ENCODE measurements at regions not wholly inside any gene's neighbourhood (a gene's known extent, or its start where the extent isn't known, plus 50 kb on each side); places are given as distances from the start of the nearest gene placed in this dataset.

GRCh38 chr12:67112586-67112985, 156.6 kb upstream of the CAND1 start:
- TF ChIP-seq CTCF (IDR thresholded peaks at IDR 0.05) (no peak), POLR2A (IDR thresholded peaks at IDR 0.05) (no peak)
